ENCODE measurements at regions not wholly inside any gene's neighbourhood (a gene's known extent, or its start where the extent isn't known, plus 50 kb on each side); places are given as distances from the start of the nearest gene placed in this dataset.

GRCh38 chr18:60508108-60508507 is 135.5 kb upstream of the MC4R start:
- intact Hi-C loops (cut with micrococcal nuclease), result no loop called here

GRCh38 chr18:60534538-60534937 is 162.0 kb upstream of the MC4R start:
- Mint-ChIP-seq H3K27me3 (no peaks in the 10 kb centered on the region), H3K36me3 (ENCODE audit: low read depth) (no peaks in the 10 kb centered on the region), H3K9me3 (no peaks in the 10 kb centered on the region), H3K27ac (no peak overlapping the region), H3K4me3 (no peak overlapping the region), H3K4me1 (no peaks in the 10 kb centered on the region)
- DNase-seq, result no peak
- intact Hi-C loops (cut with micrococcal nuclease), result no loop called here

More at GRCh38 chr18:60508108-60508507, 135.5 kb upstream of the MC4R start:
- DNase-seq, result no peak
- Mint-ChIP-seq H3K4me1 (no peaks in the 10 kb centered on the region), H3K4me3 (no peak overlapping the region), H3K27ac (no peak overlapping the region), H3K36me3 (ENCODE audit: low read depth) (no peaks in the 10 kb centered on the region), H3K9me3 (no peaks in the 10 kb centered on the region), H3K27me3 (no peaks in the 10 kb centered on the region)

- intact Hi-C loops (cut with micrococcal nuclease), result no loop called here
- no peaks in the 10 kb centered on the region for H3K36me3 Mint-ChIP-seq (ENCODE audit: low read depth)
- no peak for DNase-seq
- no peak overlapping the region for H3K27ac Mint-ChIP-seq
- H3K9me3 Mint-ChIP-seq, result no peaks in the 10 kb centered on the region
- H3K4me3 Mint-ChIP-seq, result no peak overlapping the region
- no peaks in the 10 kb centered on the region for H3K4me1 Mint-ChIP-seq
- H3K27me3 Mint-ChIP-seq, result no peaks in the 10 kb centered on the region
Measured at GRCh38 chr18:60537074-60537473, 164.5 kb upstream of the MC4R start.

GRCh38 chr18:60538891-60539290 is 166.3 kb upstream of the MC4R start:
- Mint-ChIP-seq H3K27me3 (no peaks in the 10 kb centered on the region), H3K9me3 (no peaks in the 10 kb centered on the region), H3K4me3 (no peak overlapping the region), H3K36me3 (ENCODE audit: low read depth) (no peaks in the 10 kb centered on the region), H3K27ac (no peak overlapping the region), H3K4me1 (no peaks in the 10 kb centered on the region)
- intact Hi-C loops (cut with micrococcal nuclease), result no loop called here
- no peak for DNase-seq

- Mint-ChIP-seq H3K4me1 (no peaks in the 10 kb centered on the region), H3K27me3 (no peaks in the 10 kb centered on the region), H3K4me3 (no peak overlapping the region), H3K9me3 (no peaks in the 10 kb centered on the region), H3K36me3 (ENCODE audit: low read depth) (no peaks in the 10 kb centered on the region), H3K27ac (no peak overlapping the region)
- intact Hi-C loops (cut with micrococcal nuclease), result no loop called here
- DNase-seq, result no peak
Measured at GRCh38 chr18:60541661-60542060, 169.1 kb upstream of the MC4R start.

- Mint-ChIP-seq H3K27ac (no peak overlapping the region), H3K4me3 (no peak overlapping the region), H3K27me3 (no peaks in the 10 kb centered on the region), H3K9me3 (no peaks in the 10 kb centered on the region), H3K36me3 (ENCODE audit: low read depth) (no peaks in the 10 kb centered on the region), H3K4me1 (no peaks in the 10 kb centered on the region)
- DNase-seq, result no peak
- intact Hi-C loops (cut with micrococcal nuclease), result no loop called here
Measured at GRCh38 chr18:60543646-60544045, 171.1 kb upstream of the MC4R start.

- no peak overlapping the region for H3K4me3 Mint-ChIP-seq
- H3K27me3 Mint-ChIP-seq, result no peaks in the 10 kb centered on the region
- no peaks in the 10 kb centered on the region for H3K9me3 Mint-ChIP-seq
- H3K27ac Mint-ChIP-seq, result no peak overlapping the region
- no peaks in the 10 kb centered on the region for H3K4me1 Mint-ChIP-seq
- DNase-seq, result peak; percentile 70
- intact Hi-C loops (cut with micrococcal nuclease), result loop anchor here (1.0 to 2.0 kb wide), 2 partner anchors 561 to 713 kb away; no protein-coding TSS in a partner anchor
- H3K36me3 Mint-ChIP-seq (ENCODE audit: low read depth), result no peaks in the 10 kb centered on the region
Measured at GRCh38 chr18:60549338-60549960, 176.9 kb upstream of the MC4R start.

GRCh38 chr18:60552948-60553347 is 180.4 kb upstream of the MC4R start:
- Mint-ChIP-seq H3K4me3 (no peak overlapping the region), H3K36me3 (ENCODE audit: low read depth) (no peaks in the 10 kb centered on the region), H3K4me1 (no peaks in the 10 kb centered on the region), H3K9me3 (no peaks in the 10 kb centered on the region), H3K27me3 (no peaks in the 10 kb centered on the region), H3K27ac (no peak overlapping the region)
- intact Hi-C loops (cut with micrococcal nuclease), result no loop called here
- no peak for DNase-seq

GRCh38 chr18:60554967-60555366 is 182.4 kb upstream of the MC4R start:
- intact Hi-C loops (cut with micrococcal nuclease), result no loop called here
- no peaks in the 10 kb centered on the region for H3K27me3 Mint-ChIP-seq

GRCh38 chr18:60555625-60556024 is 183.1 kb upstream of the MC4R start:
- intact Hi-C loops (cut with micrococcal nuclease), result no loop called here
- Mint-ChIP-seq H3K27ac (no peak overlapping the region), H3K9me3 (no peaks in the 10 kb centered on the region), H3K4me3 (no peak overlapping the region), H3K4me1 (no peaks in the 10 kb centered on the region), H3K36me3 (ENCODE audit: low read depth) (no peaks in the 10 kb centered on the region), H3K27me3 (no peaks in the 10 kb centered on the region)
- no peak for DNase-seq

More at GRCh38 chr18:60554967-60555366, 182.4 kb upstream of the MC4R start:
- Mint-ChIP-seq H3K4me3 (no peak overlapping the region), H3K36me3 (ENCODE audit: low read depth) (no peaks in the 10 kb centered on the region), H3K4me1 (no peaks in the 10 kb centered on the region), H3K27ac (no peak overlapping the region), H3K9me3 (no peaks in the 10 kb centered on the region)
- DNase-seq, result no peak

- Mint-ChIP-seq H3K27me3 (no peaks in the 10 kb centered on the region), H3K36me3 (ENCODE audit: low read depth) (no peaks in the 10 kb centered on the region), H3K27ac (no peak overlapping the region), H3K9me3 (no peaks in the 10 kb centered on the region), H3K4me1 (no peaks in the 10 kb centered on the region), H3K4me3 (no peak overlapping the region)
- DNase-seq, result no peak
- intact Hi-C loops (cut with micrococcal nuclease), result no loop called here
Measured at GRCh38 chr18:60556326-60556725, 183.8 kb upstream of the MC4R start.

GRCh38 chr18:60560071-60560470 is 187.5 kb upstream of the MC4R start:
- Mint-ChIP-seq H3K27me3 (no peaks in the 10 kb centered on the region), H3K27ac (no peak overlapping the region), H3K9me3 (no peaks in the 10 kb centered on the region), H3K4me1 (no peaks in the 10 kb centered on the region), H3K4me3 (no peak overlapping the region), H3K36me3 (ENCODE audit: low read depth) (no peaks in the 10 kb centered on the region)
- DNase-seq, result no peak
- intact Hi-C loops (cut with micrococcal nuclease), result no loop called here

GRCh38 chr18:60563082-60563481 is 190.5 kb upstream of the MC4R start:
- intact Hi-C loops (cut with micrococcal nuclease), result no loop called here

GRCh38 chr18:60568220-60568619 is 195.6 kb upstream of the MC4R start:
- Mint-ChIP-seq H3K9me3 (no peaks in the 10 kb centered on the region), H3K4me3 (no peak overlapping the region), H3K4me1 (no peaks in the 10 kb centered on the region), H3K27me3 (no peaks in the 10 kb centered on the region), H3K27ac (no peak overlapping the region), H3K36me3 (ENCODE audit: low read depth) (no peaks in the 10 kb centered on the region)
- intact Hi-C loops (cut with micrococcal nuclease), result no loop called here
- DNase-seq, result no peak

More at GRCh38 chr18:60563082-60563481, 190.5 kb upstream of the MC4R start:
- Mint-ChIP-seq H3K27me3 (no peaks in the 10 kb centered on the region), H3K9me3 (no peaks in the 10 kb centered on the region), H3K4me3 (no peak overlapping the region), H3K27ac (no peak overlapping the region), H3K4me1 (no peaks in the 10 kb centered on the region), H3K36me3 (ENCODE audit: low read depth) (no peaks in the 10 kb centered on the region)
- DNase-seq, result no peak

- H3K27ac Mint-ChIP-seq, result no peak overlapping the region
- no peak overlapping the region for H3K4me3 Mint-ChIP-seq
- H3K36me3 Mint-ChIP-seq (ENCODE audit: low read depth), result no peaks in the 10 kb centered on the region
- intact Hi-C loops (cut with micrococcal nuclease), result no loop called here
- no peaks in the 10 kb centered on the region for H3K9me3 Mint-ChIP-seq
- DNase-seq, result no peak
- no peaks in the 10 kb centered on the region for H3K27me3 Mint-ChIP-seq
- no peaks in the 10 kb centered on the region for H3K4me1 Mint-ChIP-seq
Measured at GRCh38 chr18:60570172-60570571, 197.6 kb upstream of the MC4R start.
